Breast epithelium (tissue), 4 donors: ENCODE measurements at regions not wholly inside any gene's neighbourhood (a gene's known extent, or its start where the extent isn't known, plus 50 kb on each side); places are given as distances from the start of the nearest gene placed in this dataset.
A peak's percentile ranks its signal among the peaks of the same experiment; 100 is the strongest.

ENCODE experiments used
- DNase-seq, 2 donors: peaks; one replicate each; pipeline ENCODE4 v3.0.0-alpha.2; 2019; ENCODE audit warnings: low spot score in 2 of 2
- H3K27ac ChIP-seq, 2 donors: fragments of 200-600 bp; sonication (generic) in 1 of 2; one replicate each; pipeline ENCODE4 v1.5.1; 2016 to 2019; ENCODE audit warnings: mild to moderate bottlenecking in 1 of 2
- H3K27me3 ChIP-seq, 2 donors: fragments of 200-600 bp; sonication (generic) in 1 of 2; one replicate each; pipeline versions ENCODE4 v1.5.1 to v1.6.0; 2017 to 2019; ENCODE audit warnings: control low read depth in 1 of 2, mild to moderate bottlenecking in 1 of 2
- H3K36me3 ChIP-seq: fragments of 200-600 bp; one replicate; pipeline ENCODE4 v1.5.1; 2019
- H3K4me1 ChIP-seq, 2 donors: fragments of 200-600 bp; sonication (generic); one replicate each; pipeline ENCODE4 v1.5.1; 2016 to 2019; ENCODE audit warnings: control low read depth in 1 of 2
- H3K4me3 ChIP-seq, 3 donors: fragments of 200-600 bp; sonication (generic); 1 replicate in 2 of 3; 2 replicates in 1 of 3; pipeline ENCODE4 v1.5.1; 2016 to 2019; ENCODE audit warnings: mild to moderate bottlenecking in 3 of 3, moderate library complexity in 2 of 3
- H3K9me3 ChIP-seq, 2 donors: fragments of 200-600 bp; sonication (generic) in 1 of 2; one replicate each; pipeline ENCODE4 v1.5.1; 2016 to 2019; ENCODE audit warnings: control low read depth in 1 of 2
- POLR2A ChIP-seq: fragments of 450-650 bp; IDR thresholded peaks from one replicate; pipeline ENCODE4 v1.6.1; 2016; ENCODE audit warnings: antibody characterized with exemption, mild to moderate bottlenecking, moderate library complexity
- POLR2AphosphoS5 ChIP-seq, 3 donors: sonication (generic); formaldehyde crosslinking; IDR thresholded peaks; one replicate each; pipeline ENCODE4 v1.6.1; 2017; ENCODE audit warnings: antibody characterized with exemption in 3 of 3
- intact Hi-C: fragments of 100-400 bp; cut with DNase I; formaldehyde crosslinking; loops from one replicate; pipeline ENCODE4 v1.15.1; 2023; ENCODE audit warnings: low total_unique reads
- TF ChIP-seq, protein P1 (sequence below), 3 donors: fragments of 450-650 bp; IDR thresholded peaks; one replicate each; pipeline ENCODE4 v1.5.1; 2016 to 2017; ENCODE audit warnings: antibody characterized with exemption in 3 of 3, mild to moderate bottlenecking in 3 of 3, moderate library complexity in 3 of 3

DNA sequence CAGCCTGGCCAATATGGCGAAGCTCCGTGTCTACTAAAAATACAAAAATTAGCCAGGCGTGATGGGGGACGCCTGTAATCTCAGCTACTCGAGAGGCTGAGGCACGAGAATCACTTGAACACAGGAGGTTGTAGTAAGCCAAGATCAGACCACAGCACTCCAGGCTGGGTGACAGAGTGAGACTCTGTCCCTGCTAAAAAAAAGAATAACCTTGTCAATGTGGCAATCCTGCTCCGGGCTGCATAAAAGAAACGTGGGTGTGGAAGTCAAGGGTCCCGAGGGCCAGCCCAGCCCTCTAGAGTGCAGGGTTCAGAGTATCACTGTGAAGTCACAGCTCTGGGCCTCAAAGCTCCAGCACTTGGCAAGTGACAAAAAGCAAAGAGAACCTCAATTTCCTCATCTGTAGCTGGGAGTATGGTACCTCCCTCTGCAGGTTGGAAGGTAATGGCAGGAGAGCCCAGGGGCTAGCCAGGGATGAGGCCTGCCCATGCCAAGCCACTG is 73.5 kb upstream of the IQSEC1 start:
- Histone ChIP-seq H3K27ac (no peak overlapping the region), H3K36me3 (no peaks in the 10 kb centered on the region), H3K27me3 (no peaks in the 10 kb centered on the region), H3K4me1 (no peaks in the 10 kb centered on the region), H3K9me3 (no peaks in the 10 kb centered on the region), H3K4me3 (no peak overlapping the region)
- TF ChIP-seq POLR2AphosphoS5 (IDR thresholded peaks at IDR 0.05) = no peak
- TF ChIP-seq, protein P1, sequence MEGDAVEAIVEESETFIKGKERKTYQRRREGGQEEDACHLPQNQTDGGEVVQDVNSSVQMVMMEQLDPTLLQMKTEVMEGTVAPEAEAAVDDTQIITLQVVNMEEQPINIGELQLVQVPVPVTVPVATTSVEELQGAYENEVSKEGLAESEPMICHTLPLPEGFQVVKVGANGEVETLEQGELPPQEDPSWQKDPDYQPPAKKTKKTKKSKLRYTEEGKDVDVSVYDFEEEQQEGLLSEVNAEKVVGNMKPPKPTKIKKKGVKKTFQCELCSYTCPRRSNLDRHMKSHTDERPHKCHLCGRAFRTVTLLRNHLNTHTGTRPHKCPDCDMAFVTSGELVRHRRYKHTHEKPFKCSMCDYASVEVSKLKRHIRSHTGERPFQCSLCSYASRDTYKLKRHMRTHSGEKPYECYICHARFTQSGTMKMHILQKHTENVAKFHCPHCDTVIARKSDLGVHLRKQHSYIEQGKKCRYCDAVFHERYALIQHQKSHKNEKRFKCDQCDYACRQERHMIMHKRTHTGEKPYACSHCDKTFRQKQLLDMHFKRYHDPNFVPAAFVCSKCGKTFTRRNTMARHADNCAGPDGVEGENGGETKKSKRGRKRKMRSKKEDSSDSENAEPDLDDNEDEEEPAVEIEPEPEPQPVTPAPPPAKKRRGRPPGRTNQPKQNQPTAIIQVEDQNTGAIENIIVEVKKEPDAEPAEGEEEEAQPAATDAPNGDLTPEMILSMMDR (IDR thresholded peaks at IDR 0.05) = no peak
- TF ChIP-seq POLR2A = no peak
- DNase-seq = peak in 1 of 2 donors; percentile 19
- intact Hi-C loops = no loop called here

DNA sequence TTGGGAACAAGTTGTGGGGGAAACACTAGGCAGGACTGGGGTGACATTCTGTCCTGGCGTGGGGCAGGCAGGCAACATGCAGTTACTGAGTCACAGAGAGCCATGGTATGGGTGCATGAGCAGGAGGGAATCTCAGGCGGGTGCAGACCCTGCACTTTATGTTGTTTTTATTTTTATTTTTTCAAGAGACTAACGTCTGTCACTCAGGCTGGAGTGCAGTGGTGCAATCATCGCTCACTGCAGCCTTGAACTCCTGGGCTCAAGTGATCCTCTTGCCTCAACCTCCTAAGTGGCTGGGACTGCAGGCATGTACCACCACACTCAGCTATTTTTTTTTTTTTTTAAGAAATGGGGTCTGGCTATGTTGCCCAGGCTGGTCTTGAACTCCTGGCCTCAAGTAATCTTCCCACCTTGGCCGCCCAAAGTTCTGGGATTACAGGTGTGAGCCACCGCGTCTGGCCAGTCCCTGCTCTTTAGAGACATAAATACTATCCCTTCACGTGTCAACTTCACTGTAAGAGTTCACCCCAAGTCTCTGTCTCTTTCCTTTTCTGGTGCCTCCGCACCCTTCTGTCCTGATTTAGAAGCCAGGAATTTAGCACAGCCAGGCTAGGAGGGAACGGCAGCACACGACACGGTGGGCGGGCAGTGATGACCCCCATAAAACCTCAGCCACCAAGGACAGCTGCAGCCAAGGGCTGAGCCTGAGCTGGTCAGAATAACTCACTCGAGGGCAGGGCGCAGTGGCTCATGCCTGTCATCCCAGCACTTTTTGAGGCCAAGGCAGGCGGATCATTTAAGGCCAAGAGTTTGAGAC is 72.8 kb upstream of the IQSEC1 start:
- H3K4me3 ChIP-seq = no peak overlapping the region
- H3K36me3 ChIP-seq = no peaks in the 10 kb centered on the region
- no peaks in the 10 kb centered on the region for H3K27me3 ChIP-seq
- TF ChIP-seq, protein P1 (IDR thresholded peaks at IDR 0.05) = no peak
- TF ChIP-seq POLR2A (no peak), POLR2AphosphoS5 (IDR thresholded peaks at IDR 0.05) (no peak)
- intact Hi-C loops = no loop called here
- H3K4me1 ChIP-seq = no peaks in the 10 kb centered on the region
- DNase-seq = peak in 1 of 2 donors; percentile 7
- no peaks in the 10 kb centered on the region for H3K9me3 ChIP-seq
- H3K27ac ChIP-seq = no peak overlapping the region

DNA sequence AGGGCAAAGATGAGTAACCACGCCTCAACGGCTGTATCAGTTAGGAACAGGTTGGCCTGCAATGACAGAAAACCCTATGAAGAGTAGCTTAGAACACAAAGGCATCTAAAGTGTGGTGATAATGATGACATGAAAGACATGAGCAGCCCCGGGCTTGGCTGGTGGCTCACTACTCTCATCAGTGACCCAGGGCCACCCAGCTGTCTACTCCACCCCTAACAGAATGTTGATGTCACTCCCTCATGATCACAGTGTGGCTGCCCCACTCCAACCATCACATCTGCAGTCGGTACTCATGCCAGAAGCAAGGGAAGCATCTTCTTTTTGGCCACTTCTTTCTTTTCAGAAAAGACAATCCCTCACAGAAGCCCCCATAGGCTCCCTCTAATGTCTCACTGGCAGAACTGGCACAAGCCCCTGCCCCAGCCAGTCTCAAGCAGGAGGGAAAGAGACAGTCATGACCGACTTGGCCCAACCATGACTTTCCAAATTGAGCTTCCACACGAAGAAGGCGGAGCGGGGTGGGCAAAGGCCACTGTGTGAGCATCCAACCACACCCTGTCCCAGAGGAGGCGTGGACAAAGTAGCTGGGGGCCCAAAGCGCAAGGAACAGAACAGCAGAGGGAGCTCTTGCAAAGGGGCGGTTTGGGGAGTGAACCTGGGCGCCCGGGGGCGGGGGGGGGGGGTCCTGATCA is 72.0 kb upstream of the IQSEC1 start:
- no peak overlapping the region for H3K27ac ChIP-seq
- no peak for TF ChIP-seq POLR2A
- TF ChIP-seq POLR2AphosphoS5 (IDR thresholded peaks at IDR 0.05) = no peak
- TF ChIP-seq, protein P1 (IDR thresholded peaks at IDR 0.05) = no peak
- H3K36me3 ChIP-seq = no peaks in the 10 kb centered on the region
- H3K4me3 ChIP-seq = no peak overlapping the region
- intact Hi-C loops = no loop called here
- DNase-seq = peak in 1 of 2 donors; percentile 28
- no peaks in the 10 kb centered on the region for H3K27me3 ChIP-seq
- no peaks in the 10 kb centered on the region for H3K4me1 ChIP-seq
- no peaks in the 10 kb centered on the region for H3K9me3 ChIP-seq

DNA sequence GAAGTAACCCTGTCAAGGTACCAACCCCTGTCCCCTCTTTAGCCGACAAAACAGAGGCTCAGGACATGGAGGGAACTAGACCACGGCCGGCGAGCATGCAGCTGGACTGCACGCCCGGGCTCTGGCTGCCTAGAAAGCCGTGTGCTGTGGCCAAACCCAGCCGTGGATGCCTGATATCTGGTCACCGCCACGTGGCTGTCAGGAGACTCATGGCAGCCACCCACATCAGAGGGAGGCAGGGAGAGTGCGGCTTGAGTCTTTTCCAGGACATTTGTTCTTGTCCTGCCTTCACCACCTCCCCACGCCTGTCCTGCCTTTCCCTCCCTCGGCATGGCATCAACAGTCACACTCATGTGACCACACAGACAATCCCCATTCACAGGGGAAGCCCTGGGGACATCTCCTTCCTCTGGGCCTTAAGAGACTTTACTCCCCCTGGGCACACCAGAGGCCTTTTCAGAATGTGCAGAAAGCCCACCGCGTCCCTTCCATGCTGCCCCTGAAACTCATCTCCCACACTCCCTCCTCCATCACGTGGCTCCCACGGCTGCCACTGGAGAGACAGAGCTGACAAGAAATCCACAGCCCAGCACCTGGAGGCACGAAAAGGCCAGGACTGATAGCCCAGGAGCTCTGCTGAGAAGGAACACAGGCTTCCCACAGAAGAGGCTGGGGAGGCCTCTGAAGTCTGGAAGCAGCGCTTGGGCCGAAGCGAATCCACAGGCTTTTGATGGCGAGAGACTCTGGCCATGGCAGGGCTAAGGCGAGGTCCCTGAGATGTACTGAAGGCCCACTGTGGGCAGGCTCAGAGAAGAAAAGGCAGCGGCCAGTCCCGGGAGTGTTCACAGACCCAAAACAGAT is 71.2 kb upstream of the IQSEC1 start:
- intact Hi-C loops = no loop called here
- DNase-seq = peak in 1 of 2 donors; percentile 44
- H3K4me1 ChIP-seq = no peaks in the 10 kb centered on the region

More for the DNA sequence above, 71.2 kb upstream of the IQSEC1 start:
- Histone ChIP-seq H3K9me3 (no peaks in the 10 kb centered on the region), H3K36me3 (no peaks in the 10 kb centered on the region), H3K27ac (no peak overlapping the region), H3K27me3 (no peaks in the 10 kb centered on the region), H3K4me3 (no peak overlapping the region)
- no peak for TF ChIP-seq POLR2A
- TF ChIP-seq, protein P1 (IDR thresholded peaks at IDR 0.05) = no peak
- TF ChIP-seq POLR2AphosphoS5 (IDR thresholded peaks at IDR 0.05) = no peak
